ENCODE measurements at regions not wholly inside any gene's neighbourhood (a gene's known extent, or its start where the extent isn't known, plus 50 kb on each side); places are given as distances from the start of the nearest gene placed in this dataset.

DNA sequence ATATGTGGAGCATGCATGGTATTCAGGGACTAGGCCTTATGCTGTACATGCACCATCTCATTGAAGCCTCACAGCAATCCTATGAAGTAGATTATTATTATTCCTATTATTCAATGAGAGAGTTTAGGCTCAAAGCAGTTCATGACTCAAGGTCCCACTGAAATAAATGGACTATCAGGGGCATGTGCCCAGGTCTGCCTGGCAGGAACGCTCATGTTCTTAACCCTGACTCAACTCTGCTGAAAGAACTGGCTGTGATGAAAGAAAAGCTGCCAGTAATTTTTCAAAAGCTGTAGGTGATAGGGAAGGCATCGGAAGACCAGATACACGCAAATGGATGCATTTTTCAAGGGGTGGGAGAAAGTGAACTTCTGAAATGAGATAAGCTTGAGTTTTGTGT, 243.4 kb downstream of the PTTG2 start (continued):
- TF ChIP-seq, protein P1, sequence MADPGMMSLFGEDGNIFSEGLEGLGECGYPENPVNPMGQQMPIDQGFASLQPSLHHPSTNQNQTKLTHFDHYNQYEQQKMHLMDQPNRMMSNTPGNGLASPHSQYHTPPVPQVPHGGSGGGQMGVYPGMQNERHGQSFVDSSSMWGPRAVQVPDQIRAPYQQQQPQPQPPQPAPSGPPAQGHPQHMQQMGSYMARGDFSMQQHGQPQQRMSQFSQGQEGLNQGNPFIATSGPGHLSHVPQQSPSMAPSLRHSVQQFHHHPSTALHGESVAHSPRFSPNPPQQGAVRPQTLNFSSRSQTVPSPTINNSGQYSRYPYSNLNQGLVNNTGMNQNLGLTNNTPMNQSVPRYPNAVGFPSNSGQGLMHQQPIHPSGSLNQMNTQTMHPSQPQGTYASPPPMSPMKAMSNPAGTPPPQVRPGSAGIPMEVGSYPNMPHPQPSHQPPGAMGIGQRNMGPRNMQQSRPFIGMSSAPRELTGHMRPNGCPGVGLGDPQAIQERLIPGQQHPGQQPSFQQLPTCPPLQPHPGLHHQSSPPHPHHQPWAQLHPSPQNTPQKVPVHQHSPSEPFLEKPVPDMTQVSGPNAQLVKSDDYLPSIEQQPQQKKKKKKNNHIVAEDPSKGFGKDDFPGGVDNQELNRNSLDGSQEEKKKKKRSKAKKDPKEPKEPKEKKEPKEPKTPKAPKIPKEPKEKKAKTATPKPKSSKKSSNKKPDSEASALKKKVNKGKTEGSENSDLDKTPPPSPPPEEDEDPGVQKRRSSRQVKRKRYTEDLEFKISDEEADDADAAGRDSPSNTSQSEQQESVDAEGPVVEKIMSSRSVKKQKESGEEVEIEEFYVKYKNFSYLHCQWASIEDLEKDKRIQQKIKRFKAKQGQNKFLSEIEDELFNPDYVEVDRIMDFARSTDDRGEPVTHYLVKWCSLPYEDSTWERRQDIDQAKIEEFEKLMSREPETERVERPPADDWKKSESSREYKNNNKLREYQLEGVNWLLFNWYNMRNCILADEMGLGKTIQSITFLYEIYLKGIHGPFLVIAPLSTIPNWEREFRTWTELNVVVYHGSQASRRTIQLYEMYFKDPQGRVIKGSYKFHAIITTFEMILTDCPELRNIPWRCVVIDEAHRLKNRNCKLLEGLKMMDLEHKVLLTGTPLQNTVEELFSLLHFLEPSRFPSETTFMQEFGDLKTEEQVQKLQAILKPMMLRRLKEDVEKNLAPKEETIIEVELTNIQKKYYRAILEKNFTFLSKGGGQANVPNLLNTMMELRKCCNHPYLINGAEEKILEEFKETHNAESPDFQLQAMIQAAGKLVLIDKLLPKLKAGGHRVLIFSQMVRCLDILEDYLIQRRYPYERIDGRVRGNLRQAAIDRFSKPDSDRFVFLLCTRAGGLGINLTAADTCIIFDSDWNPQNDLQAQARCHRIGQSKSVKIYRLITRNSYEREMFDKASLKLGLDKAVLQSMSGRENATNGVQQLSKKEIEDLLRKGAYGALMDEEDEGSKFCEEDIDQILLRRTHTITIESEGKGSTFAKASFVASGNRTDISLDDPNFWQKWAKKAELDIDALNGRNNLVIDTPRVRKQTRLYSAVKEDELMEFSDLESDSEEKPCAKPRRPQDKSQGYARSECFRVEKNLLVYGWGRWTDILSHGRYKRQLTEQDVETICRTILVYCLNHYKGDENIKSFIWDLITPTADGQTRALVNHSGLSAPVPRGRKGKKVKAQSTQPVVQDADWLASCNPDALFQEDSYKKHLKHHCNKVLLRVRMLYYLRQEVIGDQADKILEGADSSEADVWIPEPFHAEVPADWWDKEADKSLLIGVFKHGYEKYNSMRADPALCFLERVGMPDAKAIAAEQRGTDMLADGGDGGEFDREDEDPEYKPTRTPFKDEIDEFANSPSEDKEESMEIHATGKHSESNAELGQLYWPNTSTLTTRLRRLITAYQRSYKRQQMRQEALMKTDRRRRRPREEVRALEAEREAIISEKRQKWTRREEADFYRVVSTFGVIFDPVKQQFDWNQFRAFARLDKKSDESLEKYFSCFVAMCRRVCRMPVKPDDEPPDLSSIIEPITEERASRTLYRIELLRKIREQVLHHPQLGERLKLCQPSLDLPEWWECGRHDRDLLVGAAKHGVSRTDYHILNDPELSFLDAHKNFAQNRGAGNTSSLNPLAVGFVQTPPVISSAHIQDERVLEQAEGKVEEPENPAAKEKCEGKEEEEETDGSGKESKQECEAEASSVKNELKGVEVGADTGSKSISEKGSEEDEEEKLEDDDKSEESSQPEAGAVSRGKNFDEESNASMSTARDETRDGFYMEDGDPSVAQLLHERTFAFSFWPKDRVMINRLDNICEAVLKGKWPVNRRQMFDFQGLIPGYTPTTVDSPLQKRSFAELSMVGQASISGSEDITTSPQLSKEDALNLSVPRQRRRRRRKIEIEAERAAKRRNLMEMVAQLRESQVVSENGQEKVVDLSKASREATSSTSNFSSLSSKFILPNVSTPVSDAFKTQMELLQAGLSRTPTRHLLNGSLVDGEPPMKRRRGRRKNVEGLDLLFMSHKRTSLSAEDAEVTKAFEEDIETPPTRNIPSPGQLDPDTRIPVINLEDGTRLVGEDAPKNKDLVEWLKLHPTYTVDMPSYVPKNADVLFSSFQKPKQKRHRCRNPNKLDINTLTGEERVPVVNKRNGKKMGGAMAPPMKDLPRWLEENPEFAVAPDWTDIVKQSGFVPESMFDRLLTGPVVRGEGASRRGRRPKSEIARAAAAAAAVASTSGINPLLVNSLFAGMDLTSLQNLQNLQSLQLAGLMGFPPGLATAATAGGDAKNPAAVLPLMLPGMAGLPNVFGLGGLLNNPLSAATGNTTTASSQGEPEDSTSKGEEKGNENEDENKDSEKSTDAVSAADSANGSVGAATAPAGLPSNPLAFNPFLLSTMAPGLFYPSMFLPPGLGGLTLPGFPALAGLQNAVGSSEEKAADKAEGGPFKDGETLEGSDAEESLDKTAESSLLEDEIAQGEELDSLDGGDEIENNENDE (IDR thresholded peaks at IDR 0.05; ENCODE audit: insufficient replicate concordance, low read length): no peak
- TF ChIP-seq HDAC6 (IDR thresholded peaks at IDR 0.05; ENCODE audit: low read depth, low read length) (no peak), CHD1 (IDR thresholded peaks at IDR 0.05; ENCODE audit: low read depth, low read length) (no peak), SUZ12 (IDR thresholded peaks at IDR 0.05; ENCODE audit: low read length) (no peak), FOSL1 (IDR thresholded peaks at IDR 0.05; ENCODE audit: insufficient read depth, low read depth, low read length) (no peak)
- TF ChIP-seq, protein P2, sequence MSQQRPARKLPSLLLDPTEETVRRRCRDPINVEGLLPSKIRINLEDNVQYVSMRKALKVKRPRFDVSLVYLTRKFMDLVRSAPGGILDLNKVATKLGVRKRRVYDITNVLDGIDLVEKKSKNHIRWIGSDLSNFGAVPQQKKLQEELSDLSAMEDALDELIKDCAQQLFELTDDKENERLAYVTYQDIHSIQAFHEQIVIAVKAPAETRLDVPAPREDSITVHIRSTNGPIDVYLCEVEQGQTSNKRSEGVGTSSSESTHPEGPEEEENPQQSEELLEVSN (IDR thresholded peaks at IDR 0.05): no peak
- TF ChIP-seq, protein P3, sequence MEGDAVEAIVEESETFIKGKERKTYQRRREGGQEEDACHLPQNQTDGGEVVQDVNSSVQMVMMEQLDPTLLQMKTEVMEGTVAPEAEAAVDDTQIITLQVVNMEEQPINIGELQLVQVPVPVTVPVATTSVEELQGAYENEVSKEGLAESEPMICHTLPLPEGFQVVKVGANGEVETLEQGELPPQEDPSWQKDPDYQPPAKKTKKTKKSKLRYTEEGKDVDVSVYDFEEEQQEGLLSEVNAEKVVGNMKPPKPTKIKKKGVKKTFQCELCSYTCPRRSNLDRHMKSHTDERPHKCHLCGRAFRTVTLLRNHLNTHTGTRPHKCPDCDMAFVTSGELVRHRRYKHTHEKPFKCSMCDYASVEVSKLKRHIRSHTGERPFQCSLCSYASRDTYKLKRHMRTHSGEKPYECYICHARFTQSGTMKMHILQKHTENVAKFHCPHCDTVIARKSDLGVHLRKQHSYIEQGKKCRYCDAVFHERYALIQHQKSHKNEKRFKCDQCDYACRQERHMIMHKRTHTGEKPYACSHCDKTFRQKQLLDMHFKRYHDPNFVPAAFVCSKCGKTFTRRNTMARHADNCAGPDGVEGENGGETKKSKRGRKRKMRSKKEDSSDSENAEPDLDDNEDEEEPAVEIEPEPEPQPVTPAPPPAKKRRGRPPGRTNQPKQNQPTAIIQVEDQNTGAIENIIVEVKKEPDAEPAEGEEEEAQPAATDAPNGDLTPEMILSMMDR (IDR thresholded peaks at IDR 0.05; ENCODE audit: control extremely low read depth in 1 of 3, insufficient read depth in 1 of 3, low read depth in 1 of 3, low read length in 3 of 3): no peak
